Nephron progenitor cell (in vitro differentiated cells): ENCODE measurements at regions not wholly inside any gene's neighbourhood (a gene's known extent, or its start where the extent isn't known, plus 50 kb on each side); places are given as distances from the start of the nearest gene placed in this dataset.

ENCODE experiments used
- DNase-seq: peaks from one replicate; pipeline ENCODE4 v3.0.0; 2021
- H3K27ac Mint-ChIP-seq: 2 replicates; pipeline ENCODE4 v1.8.0; 2021; ENCODE audit warnings: mild to moderate bottlenecking, moderate library complexity, mixed read lengths
- H3K27me3 Mint-ChIP-seq: 2 replicates; pipeline ENCODE4 v1.8.0; 2021; ENCODE audit warnings: mild to moderate bottlenecking, low read depth, mixed read lengths; ENCODE audit not compliant: poor library complexity
- H3K36me3 Mint-ChIP-seq: 2 replicates; pipeline ENCODE4 v1.8.0; 2021; ENCODE audit warnings: low read depth, mixed read lengths
- H3K4me1 Mint-ChIP-seq: 2 replicates; pipeline ENCODE4 v1.8.0; 2021; ENCODE audit warnings: mixed read lengths
- H3K4me3 Mint-ChIP-seq: 2 replicates; pipeline ENCODE4 v1.8.0; 2021; ENCODE audit warnings: mild to moderate bottlenecking, moderate library complexity, mixed read lengths
- H3K9me3 Mint-ChIP-seq: 2 replicates; pipeline ENCODE4 v1.8.0; 2021; ENCODE audit warnings: mild to moderate bottlenecking, moderate library complexity, mixed read lengths
- CTCF ChIP-seq: fragments of 200-600 bp; sonication (generic); IDR thresholded peaks from 2 replicates; pipeline ENCODE4 v1.5.0; 2021; ENCODE audit warnings: antibody characterized with exemption

- Mint-ChIP-seq H3K36me3 (no peaks in the 10 kb centered on the region), H3K27me3 (peaks cover 8% of the 10 kb centered on the region), H3K4me3 (no peak overlapping the region), H3K9me3 (no peaks in the 10 kb centered on the region), H3K4me1 (peaks cover 7% of the 10 kb centered on the region), H3K27ac (peak overlapping the region; percentile 74)
- TF ChIP-seq CTCF, result no peak
- no peak for DNase-seq
Measured at GRCh38 chr15:26438718-26439117, 334.1 kb downstream of the GABRB3 start.

- Mint-ChIP-seq H3K4me1 (peaks cover 7% of the 10 kb centered on the region), H3K9me3 (no peaks in the 10 kb centered on the region), H3K27me3 (peaks cover 8% of the 10 kb centered on the region), H3K4me3 (no peak overlapping the region), H3K36me3 (no peaks in the 10 kb centered on the region), H3K27ac (peak overlapping the region; percentile 74)
- no peak for DNase-seq
- no peak for TF ChIP-seq CTCF
Measured at GRCh38 chr15:26438316-26438715, 334.6 kb downstream of the GABRB3 start.

- Mint-ChIP-seq H3K36me3 (no peaks in the 10 kb centered on the region), H3K9me3 (peaks cover 11% of the 10 kb centered on the region), H3K27me3 (peaks cover 5% of the 10 kb centered on the region), H3K4me3 (no peak overlapping the region), H3K27ac (no peak overlapping the region), H3K4me1 (peaks cover 7% of the 10 kb centered on the region)
- no peak for DNase-seq
- no peak for TF ChIP-seq CTCF
Measured at GRCh38 chr15:26433818-26434217, 339.0 kb downstream of the GABRB3 start.

GRCh38 chr15:26433060-26433459 is 339.8 kb downstream of the GABRB3 start:
- Mint-ChIP-seq H3K27me3 (peaks cover 5% of the 10 kb centered on the region), H3K4me1 (peaks cover under 1% of the 10 kb centered on the region), H3K27ac (no peak overlapping the region), H3K36me3 (no peaks in the 10 kb centered on the region), H3K9me3 (peaks cover 12% of the 10 kb centered on the region), H3K4me3 (no peak overlapping the region)
- no peak for TF ChIP-seq CTCF
- DNase-seq, result no peak

GRCh38 chr15:26421065-26421464 is 351.8 kb downstream of the GABRB3 start:
- H3K4me3 Mint-ChIP-seq, result no peak overlapping the region
- peaks cover 2% of the 10 kb centered on the region for H3K9me3 Mint-ChIP-seq
- no peaks in the 10 kb centered on the region for H3K4me1 Mint-ChIP-seq
- no peaks in the 10 kb centered on the region for H3K36me3 Mint-ChIP-seq
- DNase-seq, result no peak
- no peaks in the 10 kb centered on the region for H3K27me3 Mint-ChIP-seq
- no peak overlapping the region for H3K27ac Mint-ChIP-seq
- no peak for TF ChIP-seq CTCF

- DNase-seq, result no peak
- Mint-ChIP-seq H3K4me1 (peaks cover 16% of the 10 kb centered on the region), H3K27ac (no peak overlapping the region), H3K4me3 (no peak overlapping the region), H3K9me3 (no peaks in the 10 kb centered on the region), H3K36me3 (no peaks in the 10 kb centered on the region), H3K27me3 (peaks cover 4% of the 10 kb centered on the region)
- no peak for TF ChIP-seq CTCF
Measured at GRCh38 chr15:26395624-26396023, 377.2 kb downstream of the GABRB3 start.
